ENCODE measurements at regions not wholly inside any gene's neighbourhood (a gene's known extent, or its start where the extent isn't known, plus 50 kb on each side); places are given as distances from the start of the nearest gene placed in this dataset.
"Not testable (repeated sequence)": the region's sequence is repeated elsewhere in the genome, so short reads cannot be mapped to it uniquely, and the experiment has no call there.

DNA sequence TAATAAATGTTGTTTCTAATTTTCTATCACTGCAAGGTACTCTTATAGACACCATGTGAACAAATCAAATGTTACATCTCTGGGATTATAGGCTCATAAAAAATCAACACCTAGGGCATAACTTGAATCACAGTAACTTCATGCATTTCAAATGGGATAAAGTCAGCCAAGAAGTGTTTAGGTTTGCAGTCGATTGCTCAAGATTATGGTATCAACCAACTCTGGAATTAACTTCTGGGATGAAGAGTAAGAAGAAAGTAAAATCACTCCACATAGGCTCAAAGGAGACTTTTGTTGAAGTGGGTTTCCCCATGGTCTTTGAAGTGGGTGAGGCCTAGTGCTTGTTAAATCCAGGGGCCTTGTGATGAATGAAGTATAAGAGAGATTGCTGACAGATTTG, 939.7 kb downstream of the LTN1 start:
- TF ChIP-seq, protein P1, sequence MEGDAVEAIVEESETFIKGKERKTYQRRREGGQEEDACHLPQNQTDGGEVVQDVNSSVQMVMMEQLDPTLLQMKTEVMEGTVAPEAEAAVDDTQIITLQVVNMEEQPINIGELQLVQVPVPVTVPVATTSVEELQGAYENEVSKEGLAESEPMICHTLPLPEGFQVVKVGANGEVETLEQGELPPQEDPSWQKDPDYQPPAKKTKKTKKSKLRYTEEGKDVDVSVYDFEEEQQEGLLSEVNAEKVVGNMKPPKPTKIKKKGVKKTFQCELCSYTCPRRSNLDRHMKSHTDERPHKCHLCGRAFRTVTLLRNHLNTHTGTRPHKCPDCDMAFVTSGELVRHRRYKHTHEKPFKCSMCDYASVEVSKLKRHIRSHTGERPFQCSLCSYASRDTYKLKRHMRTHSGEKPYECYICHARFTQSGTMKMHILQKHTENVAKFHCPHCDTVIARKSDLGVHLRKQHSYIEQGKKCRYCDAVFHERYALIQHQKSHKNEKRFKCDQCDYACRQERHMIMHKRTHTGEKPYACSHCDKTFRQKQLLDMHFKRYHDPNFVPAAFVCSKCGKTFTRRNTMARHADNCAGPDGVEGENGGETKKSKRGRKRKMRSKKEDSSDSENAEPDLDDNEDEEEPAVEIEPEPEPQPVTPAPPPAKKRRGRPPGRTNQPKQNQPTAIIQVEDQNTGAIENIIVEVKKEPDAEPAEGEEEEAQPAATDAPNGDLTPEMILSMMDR (IDR thresholded peaks at IDR 0.05), result not testable (repeated sequence)
- not testable (repeated sequence) for TF ChIP-seq POLR2A (IDR thresholded peaks at IDR 0.05)
